Neuronal stem cell (in vitro differentiated cells): ENCODE measurements at regions not wholly inside any gene's neighbourhood (a gene's known extent, or its start where the extent isn't known, plus 50 kb on each side); places are given as distances from the start of the nearest gene placed in this dataset.

Experiments
- DNase-seq: peaks from one replicate; pipeline ENCODE4 v3.0.0-alpha.2; 2013; ENCODE audit warnings: low spot score
- H2AFZ ChIP-seq: one replicate; pipeline ENCODE4 v1.6.1; 2013; ENCODE audit warnings: mild to moderate bottlenecking, low read length, inconsistent platforms
- H2AK5ac ChIP-seq: 2 replicates; pipeline ENCODE4 v1.6.1; 2013; ENCODE audit warnings: low read depth, mild to moderate bottlenecking, inconsistent platforms, low read length, moderate library complexity, mixed read lengths
- H2BK120ac ChIP-seq: 2 replicates; pipeline ENCODE4 v1.6.1; 2013; ENCODE audit warnings: low read depth, mild to moderate bottlenecking, inconsistent platforms, low read length, moderate library complexity, mixed read lengths
- H2BK12ac ChIP-seq: one replicate; pipeline ENCODE4 v1.6.1; 2013; ENCODE audit warnings: low read length, inconsistent platforms
- H2BK15ac ChIP-seq: 2 replicates; pipeline ENCODE4 v1.6.1; 2013; ENCODE audit warnings: mild to moderate bottlenecking, low read length, inconsistent platforms, mixed read lengths
- H2BK5ac ChIP-seq: one replicate; pipeline ENCODE4 v1.6.1; 2013; ENCODE audit warnings: inconsistent platforms, mild to moderate bottlenecking, low read length, moderate library complexity
- H3K14ac ChIP-seq: one replicate; pipeline ENCODE4 v1.6.1; 2013; ENCODE audit warnings: low read length, inconsistent platforms
- H3K18ac ChIP-seq: 2 replicates; pipeline ENCODE4 v1.6.1; 2013; ENCODE audit warnings: low read length, inconsistent platforms
- H3K23ac ChIP-seq: 2 replicates; pipeline ENCODE4 v1.6.1; 2013; ENCODE audit warnings: low read depth, mild to moderate bottlenecking, mixed read lengths, low read length, inconsistent platforms; ENCODE audit not compliant: poor library complexity
- H3K27ac ChIP-seq: replicated peaks from 3 replicates; pipeline ENCODE4 v1.5.1; 2013; ENCODE audit warnings: low read length, inconsistent platforms
- H3K27me3 ChIP-seq, 3 experiments: 2 replicates each; pipeline ENCODE4 v1.6.1; 2013; ENCODE audit warnings: low read length in 3 of 3, mild to moderate bottlenecking in 2 of 3, inconsistent platforms in 1 of 3, low read depth in 1 of 3, mixed read lengths in 1 of 3, moderate library complexity in 1 of 3; ENCODE audit not compliant: control insufficient read depth in 3 of 3, insufficient read depth in 3 of 3
- H3K36me3 ChIP-seq, 2 donors: replicated peaks in 1 of 2; 2 replicates each; pipeline ENCODE4 v1.6.1; 2013; ENCODE audit warnings: low read length in 2 of 2; ENCODE audit not compliant: control insufficient read depth in 2 of 2, insufficient read depth in 2 of 2
- H3K4ac ChIP-seq: 2 replicates; pipeline ENCODE4 v1.6.1; 2013; ENCODE audit warnings: inconsistent platforms, mild to moderate bottlenecking, low read length, moderate library complexity
- H3K4me1 ChIP-seq, 2 donors: 1 replicate in 1 of 2; 2 replicates in 1 of 2; pipeline ENCODE4 v1.6.1; 2013; ENCODE audit warnings: low read length in 2 of 2, low read depth in 1 of 2; ENCODE audit not compliant: control insufficient read depth in 2 of 2, insufficient read depth in 1 of 2
- H3K4me2 ChIP-seq: one replicate; pipeline ENCODE4 v1.6.1; 2013; ENCODE audit warnings: mild to moderate bottlenecking, low read length, inconsistent platforms; ENCODE audit not compliant: insufficient read depth, poor library complexity, severe bottlenecking
- H3K4me3 ChIP-seq, 2 donors: 2 replicates each; pipeline ENCODE4 v1.5.1; 2013; ENCODE audit warnings: low read length in 2 of 2, mild to moderate bottlenecking in 2 of 2, inconsistent platforms in 1 of 2, moderate library complexity in 1 of 2
- H3K79me1 ChIP-seq: one replicate; pipeline ENCODE4 v1.6.1; 2013; ENCODE audit warnings: low read depth, mild to moderate bottlenecking, inconsistent platforms, low read length, moderate library complexity
- H3K9ac ChIP-seq: one replicate; pipeline ENCODE4 v1.6.1; 2013; ENCODE audit warnings: mild to moderate bottlenecking, low read depth, low read length, inconsistent platforms; ENCODE audit not compliant: poor library complexity
- H3K9me3 ChIP-seq, 2 donors: replicated peaks in 1 of 2; 2 replicates each; pipeline versions ENCODE3 to v1.6.1; 2013; ENCODE audit warnings: low read length in 2 of 2, mild to moderate bottlenecking in 2 of 2, inconsistent platforms in 1 of 2, low read depth in 1 of 2, mixed read lengths in 1 of 2, moderate library complexity in 1 of 2; ENCODE audit not compliant: control insufficient read depth in 2 of 2, insufficient read depth in 1 of 2
- H4K8ac ChIP-seq: one replicate; pipeline ENCODE4 v1.6.1; 2013; ENCODE audit warnings: low read depth, mild to moderate bottlenecking, inconsistent platforms, low read length, moderate library complexity
- H4K91ac ChIP-seq: one replicate; pipeline ENCODE4 v1.6.1; 2013; ENCODE audit warnings: low read length, low read depth, mild to moderate bottlenecking, inconsistent platforms; ENCODE audit not compliant: poor library complexity
- WGBS, 2 donors: extraction: QIAGEN DNeasy Blood & Tissue Kit; methylation state at CpG; one replicate each; pipeline ENCODE4 v1.1.7; 2013; ENCODE audit warnings: missing lambda C conversion rate in 2 of 2, mixed read lengths in 1 of 2; ENCODE audit not compliant: insufficient read length in 2 of 2, insufficient replicate concordance in 1 of 2; ENCODE audit errors: extremely low coverage in 2 of 2; 5-methylcytosine and 5-hydroxymethylcytosine counted together

GRCh38 chr20:48287021-48287494 is 501.8 kb upstream of the SULF2 start:
- H3K4me3 ChIP-seq: no peak overlapping the region
- no peak overlapping the region for H3K18ac ChIP-seq
- H3K9me3 ChIP-seq: no peaks in the 10 kb centered on the region
- H3K27ac ChIP-seq: no peak overlapping the region
- no peak overlapping the region for H2BK12ac ChIP-seq
- peaks cover 9 to 31% of the 10 kb centered on the region in 2 donors for H3K4me1 ChIP-seq
- no peak overlapping the region for H2BK120ac ChIP-seq
- no peak overlapping the region for H3K9ac ChIP-seq
- H2BK5ac ChIP-seq: no peak overlapping the region
- H2BK15ac ChIP-seq: no peak overlapping the region
- H3K14ac ChIP-seq: no peak overlapping the region
- H2AK5ac ChIP-seq: no peak overlapping the region
- DNase-seq: no peak
- H2AFZ ChIP-seq: peak overlapping the region; percentile 19
- H3K27me3 ChIP-seq: no peaks in the 10 kb centered on the region
- H3K23ac ChIP-seq: no peak overlapping the region
- H4K91ac ChIP-seq: no peak overlapping the region
- no peak overlapping the region for H4K8ac ChIP-seq
- H3K79me1 ChIP-seq: no peaks in the 10 kb centered on the region
- H3K4ac ChIP-seq: no peak overlapping the region
- H3K36me3 ChIP-seq: no peaks in the 10 kb centered on the region
- WGBS, 2 donors: no CpG with 5 or more reads among the region's 7 CpGs
- no peak overlapping the region for H3K4me2 ChIP-seq

- no peaks in the 10 kb centered on the region for H3K79me1 ChIP-seq
- H3K4me3 ChIP-seq: no peak overlapping the region
- H3K27ac ChIP-seq: no peak overlapping the region
- H2BK5ac ChIP-seq: no peak overlapping the region
- H3K4ac ChIP-seq: no peak overlapping the region
- H4K91ac ChIP-seq: no peak overlapping the region
- H2BK12ac ChIP-seq: no peak overlapping the region
- no peak overlapping the region for H3K14ac ChIP-seq
- peak overlapping the region; percentile 19 for H2AFZ ChIP-seq
- no peak overlapping the region for H3K18ac ChIP-seq
- no CpG with 5 or more reads among the region's 1 CpG for WGBS, 2 donors
- H3K9ac ChIP-seq: no peak overlapping the region
- no peak overlapping the region for H3K4me2 ChIP-seq
- no peak overlapping the region for H2BK15ac ChIP-seq
- H2BK120ac ChIP-seq: no peak overlapping the region
- H2AK5ac ChIP-seq: no peak overlapping the region
- H4K8ac ChIP-seq: no peak overlapping the region
- peaks cover 7 to 31% of the 10 kb centered on the region in 2 donors for H3K4me1 ChIP-seq
- no peaks in the 10 kb centered on the region for H3K36me3 ChIP-seq
- H3K9me3 ChIP-seq: no peaks in the 10 kb centered on the region
- H3K27me3 ChIP-seq: no peaks in the 10 kb centered on the region
- no peak for DNase-seq
- no peak overlapping the region for H3K23ac ChIP-seq
These were observed 501.3 kb upstream of the SULF2 start for GRCh38 chr20:48286601-48287000.

- Histone ChIP-seq H2BK5ac (no peak overlapping the region), H3K27me3 (no peaks in the 10 kb centered on the region), H2AK5ac (no peak overlapping the region), H3K4me2 (no peak overlapping the region), H3K4me1 (peaks cover 4 to 31% of the 10 kb centered on the region in 2 donors), H3K27ac (no peak overlapping the region), H2BK120ac (no peak overlapping the region), H3K4me3 (no peak overlapping the region), H3K18ac (no peak overlapping the region), H4K91ac (no peak overlapping the region), H3K14ac (no peak overlapping the region), H2BK12ac (no peak overlapping the region), H3K9ac (no peak overlapping the region), H4K8ac (no peak overlapping the region), H3K23ac (no peak overlapping the region), H3K4ac (no peak overlapping the region), H2BK15ac (no peak overlapping the region), H3K36me3 (no peaks in the 10 kb centered on the region), H3K9me3 (no peaks in the 10 kb centered on the region), H2AFZ (no peak overlapping the region), H3K79me1 (no peaks in the 10 kb centered on the region)
- WGBS, 2 donors: no CpG with 5 or more reads among the region's 1 CpG
- DNase-seq: no peak
These were observed 500.4 kb upstream of the SULF2 start for GRCh38 chr20:48285656-48286055.

GRCh38 chr20:48284837-48285236 is 499.6 kb upstream of the SULF2 start:
- no peak overlapping the region for H2AFZ ChIP-seq
- no peak overlapping the region for H3K4me3 ChIP-seq
- no peaks in the 10 kb centered on the region for H3K36me3 ChIP-seq
- H3K14ac ChIP-seq: no peak overlapping the region
- no peak overlapping the region for H3K18ac ChIP-seq
- H3K4me1 ChIP-seq: peaks cover 4 to 31% of the 10 kb centered on the region in 2 donors
- H3K79me1 ChIP-seq: no peaks in the 10 kb centered on the region
- no peak overlapping the region for H3K4me2 ChIP-seq
- H3K9me3 ChIP-seq: no peaks in the 10 kb centered on the region
- no peak overlapping the region for H2BK120ac ChIP-seq
- H2BK15ac ChIP-seq: no peak overlapping the region
- no peak overlapping the region for H3K4ac ChIP-seq
- no peak overlapping the region for H3K23ac ChIP-seq
- H3K27ac ChIP-seq: no peak overlapping the region
- no peak overlapping the region for H2AK5ac ChIP-seq
- H3K9ac ChIP-seq: no peak overlapping the region
- H2BK12ac ChIP-seq: no peak overlapping the region
- H4K91ac ChIP-seq: no peak overlapping the region
- no peak overlapping the region for H4K8ac ChIP-seq
- no peaks in the 10 kb centered on the region for H3K27me3 ChIP-seq
- no peak overlapping the region for H2BK5ac ChIP-seq
- whole genome bisulfite sequencing, 2 donors: no CpG with 5 or more reads among the region's 2 CpGs
- DNase-seq: no peak
